ENCODE measurements at regions not wholly inside any gene's neighbourhood (a gene's known extent, or its start where the extent isn't known, plus 50 kb on each side); places are given as distances from the start of the nearest gene placed in this dataset.

GRCh38 chr10:4035599-4035945 is 250.6 kb upstream of the KLF6 start:
- TF ChIP-seq, protein P1, sequence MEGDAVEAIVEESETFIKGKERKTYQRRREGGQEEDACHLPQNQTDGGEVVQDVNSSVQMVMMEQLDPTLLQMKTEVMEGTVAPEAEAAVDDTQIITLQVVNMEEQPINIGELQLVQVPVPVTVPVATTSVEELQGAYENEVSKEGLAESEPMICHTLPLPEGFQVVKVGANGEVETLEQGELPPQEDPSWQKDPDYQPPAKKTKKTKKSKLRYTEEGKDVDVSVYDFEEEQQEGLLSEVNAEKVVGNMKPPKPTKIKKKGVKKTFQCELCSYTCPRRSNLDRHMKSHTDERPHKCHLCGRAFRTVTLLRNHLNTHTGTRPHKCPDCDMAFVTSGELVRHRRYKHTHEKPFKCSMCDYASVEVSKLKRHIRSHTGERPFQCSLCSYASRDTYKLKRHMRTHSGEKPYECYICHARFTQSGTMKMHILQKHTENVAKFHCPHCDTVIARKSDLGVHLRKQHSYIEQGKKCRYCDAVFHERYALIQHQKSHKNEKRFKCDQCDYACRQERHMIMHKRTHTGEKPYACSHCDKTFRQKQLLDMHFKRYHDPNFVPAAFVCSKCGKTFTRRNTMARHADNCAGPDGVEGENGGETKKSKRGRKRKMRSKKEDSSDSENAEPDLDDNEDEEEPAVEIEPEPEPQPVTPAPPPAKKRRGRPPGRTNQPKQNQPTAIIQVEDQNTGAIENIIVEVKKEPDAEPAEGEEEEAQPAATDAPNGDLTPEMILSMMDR (IDR thresholded peaks at IDR 0.05; ENCODE audit: unreplicated experiment): no peak
- no peak overlapping the region for H3K4me3 Mint-ChIP-seq (ENCODE audit: unreplicated experiment)
- no peak for DNase-seq (ENCODE audit: unreplicated experiment)
- no peaks in the 10 kb centered on the region for H3K27me3 Mint-ChIP-seq (ENCODE audit: insufficient read depth, unreplicated experiment)
- no peak overlapping the region for H3K27ac Mint-ChIP-seq (ENCODE audit: low read depth, unreplicated experiment)
- CTCF ChIA-PET: interaction anchor here (0.6 kb wide), 1 partner anchor 28 kb away, joined by 4 read pairs; no protein-coding TSS in a partner anchor
- H3K4me1 Mint-ChIP-seq (ENCODE audit: insufficient read depth, unreplicated experiment): no peaks in the 10 kb centered on the region
- POLR2A ChIA-PET: no interaction called here
- H3K36me3 Mint-ChIP-seq (ENCODE audit: insufficient read depth, unreplicated experiment): no peaks in the 10 kb centered on the region
- intact Hi-C loops (cut with micrococcal nuclease): no loop called here
- H3K9me3 Mint-ChIP-seq (ENCODE audit: unreplicated experiment): no peaks in the 10 kb centered on the region
- no TSS peak for BruUV-seq (replicated peaks)

DNA sequence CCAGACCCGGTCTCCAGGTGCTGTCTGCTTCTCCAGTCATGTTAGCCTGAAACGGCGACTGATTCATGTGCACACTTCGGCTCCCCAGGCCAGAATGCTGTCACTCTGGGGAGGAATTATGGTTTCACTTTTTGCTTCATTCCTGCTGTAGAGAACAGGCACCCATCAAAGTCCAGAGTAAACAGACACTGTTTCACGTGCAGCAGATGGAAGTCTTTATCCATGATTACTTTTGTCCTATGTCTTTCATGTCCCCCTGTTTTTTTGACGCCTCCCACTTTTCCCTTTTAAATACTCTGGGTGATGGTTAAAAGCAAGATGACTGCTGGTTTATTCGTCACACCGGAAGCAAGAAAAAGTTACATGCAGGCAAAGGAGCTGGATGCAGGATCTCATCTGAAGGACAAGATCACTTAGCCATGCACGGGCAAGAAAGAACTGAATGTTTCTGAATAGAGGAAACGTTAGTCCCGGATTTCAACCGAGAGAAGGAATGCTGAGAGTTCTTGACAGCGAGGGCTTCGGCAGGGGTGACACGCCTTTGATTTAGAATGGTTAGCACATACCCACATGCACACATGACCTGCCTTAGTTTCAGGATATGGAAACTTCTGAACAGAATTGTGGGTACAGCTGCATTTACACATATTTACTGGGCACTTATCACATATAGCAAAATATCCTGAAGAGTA is 250.0 kb upstream of the KLF6 start:
- Mint-ChIP-seq H3K9me3 (ENCODE audit: unreplicated experiment) (no peaks in the 10 kb centered on the region), H3K27me3 (ENCODE audit: insufficient read depth, unreplicated experiment) (no peaks in the 10 kb centered on the region), H3K4me3 (ENCODE audit: unreplicated experiment) (no peak overlapping the region), H3K4me1 (ENCODE audit: insufficient read depth, unreplicated experiment) (no peaks in the 10 kb centered on the region), H3K36me3 (ENCODE audit: insufficient read depth, unreplicated experiment) (no peaks in the 10 kb centered on the region), H3K27ac (ENCODE audit: low read depth, unreplicated experiment) (no peak overlapping the region)
- DNase-seq (ENCODE audit: unreplicated experiment): no peak
- CTCF ChIA-PET: interaction anchor here (0.6 kb wide), 1 partner anchor 28 kb away, joined by 4 read pairs; no protein-coding TSS in a partner anchor
- BruUV-seq (replicated peaks): no TSS peak
- POLR2A ChIA-PET: no interaction called here
- TF ChIP-seq, protein P1 (IDR thresholded peaks at IDR 0.05; ENCODE audit: unreplicated experiment): no peak
- intact Hi-C loops (cut with micrococcal nuclease): no loop called here

- no TSS peak for BruUV-seq (replicated peaks)
- ChIA-PET POLR2A (no interaction called here), CTCF (no interaction called here)
- Mint-ChIP-seq H3K27me3 (ENCODE audit: insufficient read depth, unreplicated experiment) (no peaks in the 10 kb centered on the region), H3K27ac (ENCODE audit: low read depth, unreplicated experiment) (no peak overlapping the region), H3K4me1 (ENCODE audit: insufficient read depth, unreplicated experiment) (no peaks in the 10 kb centered on the region), H3K36me3 (ENCODE audit: insufficient read depth, unreplicated experiment) (no peaks in the 10 kb centered on the region), H3K4me3 (ENCODE audit: unreplicated experiment) (no peak overlapping the region), H3K9me3 (ENCODE audit: unreplicated experiment) (no peaks in the 10 kb centered on the region)
- no peak for DNase-seq (ENCODE audit: unreplicated experiment)
- TF ChIP-seq, protein P1 (IDR thresholded peaks at IDR 0.05; ENCODE audit: unreplicated experiment): no peak
- intact Hi-C loops (cut with micrococcal nuclease): no loop called here
Observed at GRCh38 chr10:4033341-4033896, 248.4 kb upstream of the KLF6 start.

DNA sequence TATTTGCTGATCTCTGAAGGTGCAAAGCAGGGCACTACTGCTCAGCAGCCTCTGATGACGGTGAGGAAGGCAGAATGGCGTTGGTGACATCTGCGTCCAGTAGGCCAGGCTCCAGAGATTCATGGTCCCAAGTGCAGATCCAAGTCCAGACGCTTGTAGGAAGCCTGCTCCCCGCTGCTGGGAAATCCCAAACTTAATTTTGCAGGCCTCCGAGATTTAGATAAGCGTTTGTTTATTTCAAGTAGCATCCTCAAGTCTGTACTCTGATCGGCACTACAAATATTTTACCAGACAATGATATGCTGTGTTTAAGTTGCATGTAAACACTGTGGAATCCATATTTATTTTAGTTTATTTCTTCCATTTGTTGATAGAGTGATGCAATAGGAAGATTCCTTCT is 244.9 kb upstream of the KLF6 start:
- no peaks in the 10 kb centered on the region for H3K4me1 Mint-ChIP-seq (ENCODE audit: insufficient read depth, unreplicated experiment)
- ChIA-PET CTCF (no interaction called here), POLR2A (no interaction called here)
- H3K9me3 Mint-ChIP-seq (ENCODE audit: unreplicated experiment): no peaks in the 10 kb centered on the region
- no peaks in the 10 kb centered on the region for H3K27me3 Mint-ChIP-seq (ENCODE audit: insufficient read depth, unreplicated experiment)
- no peak for DNase-seq (ENCODE audit: unreplicated experiment)
- H3K4me3 Mint-ChIP-seq (ENCODE audit: unreplicated experiment): no peak overlapping the region
- BruUV-seq (replicated peaks): no TSS peak
- TF ChIP-seq, protein P1 (IDR thresholded peaks at IDR 0.05; ENCODE audit: unreplicated experiment): no peak
- H3K27ac Mint-ChIP-seq (ENCODE audit: low read depth, unreplicated experiment): no peak overlapping the region
- intact Hi-C loops (cut with micrococcal nuclease): no loop called here
- H3K36me3 Mint-ChIP-seq (ENCODE audit: insufficient read depth, unreplicated experiment): no peaks in the 10 kb centered on the region
